GM12878 (cell line): ENCODE measurements at regions not wholly inside any gene's neighbourhood (a gene's known extent, or its start where the extent isn't known, plus 50 kb on each side); places are given as distances from the start of the nearest gene placed in this dataset.

ENCODE experiments used
- ATAC-seq: fragments of 200-7000 bp; cut with Tn5 transposase; 3 replicates; pipeline ENCODE4 v1.9.1; 2020; ENCODE audit warnings: mild to moderate bottlenecking, moderate library complexity
- BruUV-seq: library from RNA; stranded (reverse); fragments of 400-500 nt; replicated peaks from 2 replicates; lab custom pipeline; 2021; lab: Mats Ljungman, UMichigan
- CTCF ChIA-PET: fragments of 300-600 bp; sonication (Branson Sonifier 250); formaldehyde crosslinking; extraction: SDS; loops from one replicate; lab custom pipeline; 2021; ENCODE audit warnings: inconsistent platforms; lab: Yijun Ruan, JAX
- POLR2A ChIA-PET: fragments of 350-600 bp; formaldehyde crosslinking; extraction: SDS; loops from one replicate; lab custom pipeline; 2021; ENCODE audit warnings: inconsistent platforms; lab: Charles Lee
- RAD21 ChIA-PET: fragments of 300-600 bp; sonication (Branson Sonifier 250); formaldehyde crosslinking; loops from one replicate; lab custom pipeline; 2023; ENCODE audit warnings: antibody characterized with exemption; ENCODE audit not compliant: unreplicated experiment; lab: Charles Lee
- SMC1A ChIA-PET: fragments of 300-600 bp; sonication (Branson Sonifier 250); formaldehyde crosslinking; loops from one replicate; lab custom pipeline; 2023; ENCODE audit not compliant: unreplicated experiment, uncharacterized antibody; lab: Charles Lee
- DNase-seq: peaks from one replicate; pipeline ENCODE4 v3.0.0-alpha.2; 2011; ENCODE audit warnings: low read depth, low spot score
- FAIRE-seq: peaks from 3 replicates; lab custom pipeline; 2011; peaks lifted over from hg19 to GRCh38; lab: Jason Lieb, UNC
- H2AFZ ChIP-seq: 2 replicates; pipeline ENCODE4 v1.6.0; 2011; ENCODE audit warnings: low read depth, low read length, control low read depth; ENCODE audit not compliant: control insufficient read depth
- H3K27ac ChIP-seq: 2 replicates; pipeline ENCODE4 v1.5.1; 2011; ENCODE audit warnings: control low read depth; ENCODE audit not compliant: control insufficient read depth, insufficient read depth
- H3K27me3 ChIP-seq, 2 experiments: replicated peaks in 1 of 2; 2 replicates each; pipeline versions ENCODE4 v1.6.0 to v1.6.1; 2011; ENCODE audit warnings: low read length in 1 of 2; ENCODE audit not compliant: control insufficient read depth in 2 of 2, insufficient read depth in 2 of 2
- H3K36me3 ChIP-seq, 2 experiments: 2 replicates each; pipeline ENCODE4 v1.5.1; 2011; ENCODE audit warnings: low read length in 1 of 2; ENCODE audit not compliant: control insufficient read depth in 2 of 2, insufficient read depth in 2 of 2
- H3K4me1 ChIP-seq: 2 replicates; pipeline ENCODE4 v1.6.1; 2011; ENCODE audit warnings: mild to moderate bottlenecking, low read length, moderate library complexity, mixed read lengths; ENCODE audit not compliant: control insufficient read depth, insufficient read depth
- H3K4me2 ChIP-seq: 2 replicates; pipeline ENCODE4 v1.6.0; 2011; ENCODE audit warnings: control low read depth; ENCODE audit not compliant: control insufficient read depth, insufficient read depth
- H3K4me3 ChIP-seq: fragments of 200-600 bp; sonication (generic); 2 replicates; pipeline ENCODE4 v1.5.1; 2016
- H3K79me2 ChIP-seq: 2 replicates; pipeline ENCODE4 v1.6.0; 2011; ENCODE audit warnings: low read length; ENCODE audit not compliant: control insufficient read depth, insufficient read depth
- H3K9ac ChIP-seq: 2 replicates; pipeline ENCODE4 v1.8.0; 2011; ENCODE audit warnings: low read length, control low read depth, mixed read lengths; ENCODE audit not compliant: control insufficient read depth, insufficient read depth
- H3K9me3 ChIP-seq: replicated peaks from 3 replicates; pipeline ENCODE4 v1.5.1; 2011; ENCODE audit warnings: mild to moderate bottlenecking, low read length; ENCODE audit not compliant: control insufficient read depth, insufficient read depth
- H4K20me1 ChIP-seq: 2 replicates; pipeline ENCODE4 v1.6.0; 2011; ENCODE audit not compliant: control insufficient read depth, insufficient read depth
- BMI1 ChIP-seq: fragments of 450-650 bp; IDR thresholded peaks from 2 replicates; pipeline ENCODE4 v1.6.1; 2016; ENCODE audit warnings: mild to moderate bottlenecking, moderate library complexity, borderline replicate concordance
- CBFB ChIP-seq: IDR thresholded peaks from 2 replicates; pipeline ENCODE4 v1.6.1; 2016; ENCODE audit warnings: antibody characterized with exemption, low read depth
- CEBPB ChIP-seq, 2 experiments: fragments of 150-350 bp in 1 of 2; IDR thresholded peaks; 2 replicates each; pipeline ENCODE4 v1.6.1; 2012 to 2014; ENCODE audit warnings: low read depth in 2 of 2, low read length in 2 of 2, borderline replicate concordance in 1 of 2, inconsistent platforms in 1 of 2
- HDAC2 ChIP-seq: fragments of 200-600 bp; sonication (generic); IDR thresholded peaks from 2 replicates; pipeline ENCODE4 v1.6.1; 2017
- IRF4 ChIP-seq: IDR thresholded peaks from 2 replicates; pipeline ENCODE4 v1.6.1; 2011; ENCODE audit warnings: low read depth, low read length
- JUND ChIP-seq: IDR thresholded peaks from 2 replicates; pipeline ENCODE4 v1.6.1; 2012; ENCODE audit warnings: low read depth, mild to moderate bottlenecking, low read length, improper control_type of control experiment, moderate library complexity
- KAT2A ChIP-seq: conservative IDR thresholded peaks from 2 replicates; pipeline ENCODE4 v1.6.1; 2011; ENCODE audit warnings: low read depth, low read length; ENCODE audit not compliant: control insufficient read depth
- PKNOX1 ChIP-seq: fragments of 450-650 bp; IDR thresholded peaks from 2 replicates; pipeline ENCODE4 v1.6.1; 2016; ENCODE audit warnings: mild to moderate bottlenecking
- SPI1 ChIP-seq: IDR thresholded peaks from 2 replicates; pipeline ENCODE4 v1.6.1; 2011; ENCODE audit warnings: low read depth, mild to moderate bottlenecking, low read length, moderate library complexity, borderline replicate concordance; ENCODE audit not compliant: insufficient read depth
- ZBTB40 ChIP-seq: fragments of 450-650 bp; IDR thresholded peaks from 2 replicates; pipeline ENCODE4 v1.6.1; 2016; ENCODE audit warnings: mild to moderate bottlenecking, moderate library complexity, borderline replicate concordance
- WGBS: methylation state at CpG from one replicate; pipeline ENCODE4 v1.1.6; 2016; ENCODE audit warnings: low lambda C conversion rate; ENCODE audit not compliant: insufficient replicate concordance, insufficient coverage; ENCODE audit errors: missing lambda C conversion rate; 5-methylcytosine and 5-hydroxymethylcytosine counted together
- in situ Hi-C: fragments of 300-500 bp; cut with MboI; formaldehyde crosslinking; loops from 9 replicates; pipeline ENCODE4 v1.14.3; 2018; ENCODE audit warnings: mixed read lengths
- intact Hi-C: fragments of 100-400 bp; cut with micrococcal nuclease; formaldehyde crosslinking; loops from one replicate; pipeline ENCODE4 v1.14.2; 2022; ENCODE audit not compliant: unreplicated experiment

- DNase-seq: no peak
- Histone ChIP-seq H3K79me2 (no peaks in the 10 kb centered on the region), H3K27me3 (no peaks in the 10 kb centered on the region), H3K4me2 (no peak overlapping the region), H3K27ac (no peak overlapping the region), H3K36me3 (no peaks in the 10 kb centered on the region), H3K4me3 (no peak overlapping the region), H4K20me1 (no peaks in the 10 kb centered on the region), H3K9me3 (no peaks in the 10 kb centered on the region), H3K9ac (no peak overlapping the region), H3K4me1 (no peaks in the 10 kb centered on the region), H2AFZ (no peak overlapping the region)
- SMC1A ChIA-PET: interaction anchor here (0.7 kb wide), 1 partner anchor 79 kb away, joined by 4 read pairs; no protein-coding TSS in a partner anchor
- POLR2A ChIA-PET: no interaction called here
- 4% methylated on average over 1 of the region's 1 CpG for whole genome bisulfite sequencing
- in situ Hi-C loops: no loop called here
- RAD21 ChIA-PET: no interaction called here
- intact Hi-C loops: no loop called here
- FAIRE-seq: no peak
- no TSS peak for BruUV-seq
- no peak for ATAC-seq
- CTCF ChIA-PET: no interaction called here
- TF ChIP-seq CBFB: no peak
- TF ChIP-seq JUND: no peak
- no peak for TF ChIP-seq HDAC2
- TF ChIP-seq PKNOX1: no peak
- no peak for TF ChIP-seq BMI1
These were observed 484.2 kb upstream of the SOX9 start for GRCh38 chr17:71636644-71637043.

GRCh38 chr17:71638668-71639067, 482.2 kb upstream of the SOX9 start:
- Histone ChIP-seq H3K36me3 (no peaks in the 10 kb centered on the region), H3K79me2 (no peaks in the 10 kb centered on the region), H3K4me2 (no peak overlapping the region), H3K27ac (no peak overlapping the region), H3K4me1 (no peaks in the 10 kb centered on the region), H4K20me1 (no peaks in the 10 kb centered on the region), H2AFZ (no peak overlapping the region), H3K27me3 (no peaks in the 10 kb centered on the region), H3K4me3 (no peak overlapping the region), H3K9ac (no peak overlapping the region)
- POLR2A ChIA-PET: interaction anchor here (0.5 kb wide), 1 partner anchor 422 kb away, joined by 3 read pairs; no protein-coding TSS in a partner anchor
- in situ Hi-C loops: no loop called here
- CTCF ChIA-PET: no interaction called here
- RAD21 ChIA-PET: no interaction called here
- BruUV-seq: no TSS peak
- FAIRE-seq (no peak), ATAC-seq (no peak)
- 20% methylated on average over 4 of the region's 4 CpGs for WGBS
- TF ChIP-seq SPI1 (no peak), IRF4 (no peak), KAT2A (no peak), ZBTB40 (no peak), CEBPB (IDR thresholded peaks at IDR 0.05; ENCODE audit: borderline replicate concordance in 1 of 2, low read depth in 2 of 2, low read length in 2 of 2) (no peak)
- TF ChIP-seq, all 136 proteins: peak for 0
- DNase-seq: no peak
- intact Hi-C loops: no loop called here
- no peaks in the 10 kb centered on the region for H3K9me3 ChIP-seq
- SMC1A ChIA-PET: no interaction called here
